T-helper 1 cell (primary cell): ENCODE measurements at regions not wholly inside any gene's neighbourhood (a gene's known extent, or its start where the extent isn't known, plus 50 kb on each side); places are given as distances from the start of the nearest gene placed in this dataset.

Source experiments
- DNase-seq, 5 donors: peaks; one replicate each; pipeline ENCODE4 v3.0.0-alpha.2; 2012 to 2020

DNA sequence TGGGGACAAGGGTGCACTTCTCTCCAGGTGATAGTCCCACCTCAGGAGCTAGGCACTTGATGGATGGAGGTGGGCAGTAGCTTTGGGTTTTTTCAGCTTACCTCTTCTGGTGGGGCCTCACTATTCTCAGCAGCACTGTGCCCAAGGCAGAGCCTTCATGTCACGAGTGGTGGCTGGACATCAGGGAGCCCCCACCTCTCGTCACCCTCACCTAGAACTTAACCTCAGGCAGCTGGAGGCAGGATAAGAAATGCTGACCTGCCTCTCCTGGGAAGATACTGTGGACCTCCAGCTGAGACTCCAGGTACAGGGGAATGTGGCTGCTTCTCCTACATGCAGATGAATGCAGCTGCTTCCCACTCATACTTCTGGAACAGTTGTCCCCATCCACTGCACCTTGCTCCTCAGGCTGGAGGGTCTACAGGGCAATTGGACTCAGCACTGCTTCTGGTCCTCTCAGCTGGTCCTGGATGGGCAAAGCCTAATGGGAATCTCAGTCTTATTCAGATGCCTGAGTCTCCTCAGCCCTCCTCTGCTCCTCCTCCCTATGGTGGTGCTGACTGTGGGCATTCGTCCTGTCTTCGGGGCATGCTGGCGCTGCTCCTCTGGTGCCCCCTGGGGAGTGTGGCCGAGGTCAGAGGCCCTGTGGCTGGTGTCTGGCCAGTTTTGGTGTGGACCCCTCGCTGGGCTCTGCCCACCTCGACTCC is 129.9 kb downstream of the KLF13 start:
- DNase-seq: no peak

DNA sequence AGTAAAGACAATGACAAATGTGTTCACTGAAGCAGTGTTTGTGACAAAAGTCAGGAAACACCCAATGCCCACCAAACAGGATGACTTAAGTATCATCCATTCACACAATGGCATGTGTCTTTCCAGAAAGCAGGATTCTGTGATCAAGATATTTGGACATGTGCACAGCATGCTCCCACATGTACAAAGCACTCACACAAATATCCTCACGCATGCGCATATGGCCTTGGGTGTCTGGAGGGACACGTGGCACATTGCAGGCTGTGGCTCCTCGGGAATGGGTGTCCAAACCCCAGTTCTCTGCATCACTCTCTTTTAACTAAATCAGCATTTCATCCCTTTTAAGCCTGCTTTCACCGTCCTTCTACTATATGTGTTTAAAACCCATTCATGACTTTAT is 130.5 kb downstream of the KLF13 start:
- DNase-seq: no peak

DNA sequence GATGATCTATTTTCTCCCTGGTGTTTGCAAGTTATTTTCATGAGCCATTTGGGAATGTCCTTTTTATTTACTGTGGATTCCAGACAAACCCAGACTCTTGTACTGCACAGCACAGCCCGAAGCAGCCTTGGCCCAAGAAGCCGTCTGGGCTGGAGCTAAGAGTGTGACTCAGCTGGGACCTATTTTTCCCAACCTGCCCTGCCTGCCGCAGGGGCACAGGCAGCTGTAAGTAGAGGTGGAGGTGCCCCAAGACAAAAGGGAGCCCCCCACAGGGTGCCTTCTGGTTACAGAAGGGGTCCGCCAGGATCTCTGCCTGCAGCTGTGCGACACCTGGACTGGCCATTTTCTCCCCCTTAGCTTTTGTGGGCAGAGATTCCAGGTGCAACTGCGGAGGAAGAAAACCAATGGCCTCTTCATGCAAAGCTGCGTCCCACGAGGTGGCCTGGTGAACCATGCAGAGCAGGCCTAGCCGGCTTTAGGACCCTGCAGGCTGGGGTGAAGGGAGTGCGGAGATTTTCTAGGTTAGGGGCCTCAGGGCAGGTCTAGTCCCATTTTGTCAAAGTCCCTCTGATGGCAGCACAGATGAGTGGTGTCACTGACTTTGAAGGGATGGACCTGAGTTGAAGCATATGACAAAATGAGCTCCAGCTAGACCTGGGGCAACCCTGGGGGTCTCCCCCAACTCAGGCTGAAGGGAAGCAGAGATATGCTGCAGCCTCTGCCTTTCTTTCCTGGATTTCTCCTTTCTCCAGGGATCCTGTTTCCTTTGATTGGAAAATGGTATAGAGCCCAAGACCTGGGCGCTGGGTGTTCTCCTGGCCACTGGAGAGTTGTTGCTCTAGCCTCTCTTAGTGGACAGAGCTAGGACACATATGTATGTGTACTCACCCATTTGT is 131.2 kb downstream of the KLF13 start:
- DNase-seq: no peak

DNA sequence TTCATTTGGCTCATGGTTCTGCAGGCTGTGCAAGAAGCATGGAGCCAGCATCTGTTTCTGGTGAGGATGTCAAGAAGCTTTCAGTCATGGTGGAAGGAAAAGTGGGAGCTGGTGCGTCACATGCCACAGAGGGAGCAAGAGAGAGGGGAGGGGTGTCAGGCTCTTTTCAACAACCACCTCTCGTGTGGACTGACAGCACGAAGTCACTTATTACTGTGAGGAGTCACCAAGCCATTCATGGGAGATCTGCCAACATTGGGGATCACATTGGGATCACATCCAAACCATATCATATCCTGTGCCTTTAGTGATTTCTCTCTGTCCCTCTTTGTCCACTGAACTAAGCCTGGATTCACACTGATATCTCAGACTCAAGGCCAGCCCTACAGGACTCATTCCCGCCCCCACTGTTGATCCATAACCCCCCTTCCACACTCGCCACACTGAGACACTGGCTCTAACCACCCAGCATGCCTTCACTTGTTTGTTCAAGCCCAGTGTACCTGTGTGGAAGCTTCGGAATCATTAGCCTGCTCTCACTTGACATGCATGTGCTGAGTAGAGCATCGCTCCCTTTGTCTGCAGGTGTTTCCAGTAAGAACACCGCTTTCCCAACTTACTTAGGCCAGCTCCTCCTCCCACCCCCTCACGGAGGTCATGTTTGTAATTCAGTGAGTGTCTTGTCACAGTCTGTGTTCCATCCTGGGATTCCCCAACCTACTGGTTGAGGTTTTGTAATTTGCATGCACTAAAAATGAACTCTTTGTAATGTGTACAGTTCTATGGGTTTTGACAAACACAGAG is 132.2 kb downstream of the KLF13 start:
- peak in 1 of 5 donors; percentile 26 for DNase-seq

DNA sequence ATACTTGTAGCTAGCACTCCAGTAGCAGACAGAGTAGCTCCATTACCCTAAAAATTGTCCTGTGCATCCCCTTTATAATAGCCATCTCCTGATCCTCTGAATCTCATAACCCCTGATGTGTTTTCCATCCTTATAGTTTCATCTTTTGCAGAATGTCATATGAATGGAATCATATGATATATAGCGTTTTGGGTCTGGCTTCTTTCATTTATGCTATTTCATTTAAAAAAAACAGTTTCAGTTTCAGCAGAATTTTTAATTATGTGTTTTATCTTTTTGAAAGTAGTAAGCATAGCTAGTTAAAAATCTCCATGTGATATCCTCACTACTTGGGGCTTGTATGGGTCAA is 132.7 kb downstream of the KLF13 start:
- no peak for DNase-seq

DNA sequence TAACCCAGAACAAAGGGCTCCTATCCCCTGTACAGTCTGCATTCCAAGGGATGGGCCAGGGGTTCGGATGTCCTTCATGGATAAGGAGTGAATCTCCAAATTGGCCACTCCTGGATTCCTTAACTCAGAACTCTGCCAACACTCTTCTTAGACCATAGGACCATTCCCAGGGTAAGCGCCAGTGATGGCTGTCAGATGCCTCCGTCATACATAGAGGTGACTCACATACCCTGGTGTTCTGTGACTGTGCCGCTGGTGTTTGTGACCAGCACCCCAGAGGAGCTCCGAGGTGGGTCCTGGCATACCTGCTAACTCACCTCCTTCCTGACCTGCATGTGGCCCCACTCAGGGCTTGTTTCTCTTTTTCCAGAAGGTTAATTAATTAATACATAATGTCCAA is 134.7 kb downstream of the KLF13 start:
- DNase-seq: no peak

DNA sequence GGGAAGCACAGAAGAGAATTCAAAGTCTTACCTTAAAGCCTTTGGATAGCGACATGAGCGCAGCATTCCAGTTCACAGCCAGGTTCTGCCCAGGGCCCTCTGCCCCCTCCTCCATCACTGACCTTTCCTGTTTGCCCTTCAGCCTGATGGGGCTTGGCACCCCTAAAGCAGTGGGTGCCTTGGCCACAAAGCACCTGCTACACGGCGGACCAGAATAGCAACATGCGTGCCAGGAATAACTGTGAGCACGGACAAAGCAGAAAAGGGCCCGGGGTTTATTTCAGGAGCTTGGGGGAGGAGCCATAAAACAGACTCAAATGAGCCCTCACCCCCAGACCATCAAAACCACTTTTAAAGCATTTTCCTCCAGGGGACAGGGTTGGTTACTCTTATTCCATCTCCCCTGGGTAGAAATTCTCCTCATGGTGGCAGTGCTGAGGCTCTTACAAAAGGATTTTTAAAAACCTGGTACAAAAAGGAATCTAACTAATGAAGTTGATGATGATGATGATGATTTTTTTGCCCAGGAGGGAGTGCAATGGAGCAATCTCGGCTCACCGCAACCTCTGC is 135.4 kb downstream of the KLF13 start:
- DNase-seq: no peak

DNA sequence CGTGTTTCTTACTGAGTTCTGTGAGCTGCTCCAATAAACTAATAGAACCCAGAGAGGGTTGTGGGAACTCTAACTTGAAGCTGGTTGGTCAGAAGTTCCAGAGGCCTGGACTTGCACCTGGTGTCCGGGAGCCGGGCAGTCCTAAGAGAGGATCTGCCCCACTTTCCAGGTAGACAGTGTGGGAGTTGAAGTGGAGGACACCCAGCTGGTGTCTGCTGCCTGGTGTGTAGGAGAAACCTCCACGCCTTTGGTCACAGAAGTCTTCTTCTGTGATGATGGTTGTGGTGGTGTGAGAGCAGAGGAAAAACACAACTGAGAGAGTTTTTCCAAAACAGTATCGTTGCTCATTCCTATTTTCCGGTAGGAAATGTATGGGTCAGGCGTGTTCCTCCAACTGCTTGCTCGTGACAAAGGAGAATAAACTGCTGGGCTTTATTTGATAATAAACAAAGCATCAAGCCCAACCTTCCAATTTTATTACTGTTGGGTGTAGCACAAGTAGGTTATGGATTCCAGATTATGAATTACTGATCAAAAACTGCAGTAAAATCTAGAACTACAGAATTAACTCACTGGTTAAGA is 137.0 kb downstream of the KLF13 start:
- DNase-seq: no peak

DNA sequence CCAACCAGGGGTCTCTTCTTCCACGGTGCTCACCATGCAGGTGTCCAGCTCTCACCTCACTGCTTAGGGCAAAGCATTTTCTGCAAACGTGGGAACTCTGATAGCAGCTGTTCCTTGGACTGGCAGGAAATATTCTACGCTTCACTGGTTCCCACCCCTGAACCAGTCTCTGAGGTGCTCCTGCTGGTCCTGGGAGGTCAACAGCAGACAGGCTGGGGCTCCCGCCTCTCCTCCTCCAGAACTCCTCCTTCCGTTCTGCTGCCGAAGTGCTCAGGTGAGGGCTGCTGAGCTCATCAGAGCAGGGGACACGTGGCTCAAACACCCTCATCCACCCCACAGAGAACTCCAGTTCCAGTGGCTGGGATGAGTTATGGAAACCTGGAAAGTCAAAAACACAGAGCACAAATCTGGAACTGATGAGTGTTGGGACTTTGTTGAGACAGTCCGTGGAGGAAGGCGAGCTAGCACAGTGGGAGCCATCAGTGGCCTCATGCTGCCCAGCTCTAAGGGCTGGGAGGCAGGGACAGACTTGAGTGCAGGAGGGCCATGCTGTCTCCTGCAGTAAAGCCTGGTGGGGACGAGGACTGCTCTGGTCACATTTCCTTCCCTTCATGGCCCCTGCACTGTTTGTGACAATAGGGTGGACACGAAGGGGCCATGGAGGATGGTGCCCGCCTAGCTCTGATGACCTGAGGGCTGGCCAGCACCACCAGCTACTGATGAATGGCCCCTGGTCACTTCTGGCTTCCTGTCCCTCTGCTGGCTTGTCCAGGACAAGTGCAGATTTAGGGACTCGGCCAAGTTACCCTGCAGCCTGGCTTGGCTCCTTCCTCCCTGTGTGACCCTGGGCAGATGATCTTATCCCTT is 137.8 kb downstream of the KLF13 start:
- DNase-seq: no peak

DNA sequence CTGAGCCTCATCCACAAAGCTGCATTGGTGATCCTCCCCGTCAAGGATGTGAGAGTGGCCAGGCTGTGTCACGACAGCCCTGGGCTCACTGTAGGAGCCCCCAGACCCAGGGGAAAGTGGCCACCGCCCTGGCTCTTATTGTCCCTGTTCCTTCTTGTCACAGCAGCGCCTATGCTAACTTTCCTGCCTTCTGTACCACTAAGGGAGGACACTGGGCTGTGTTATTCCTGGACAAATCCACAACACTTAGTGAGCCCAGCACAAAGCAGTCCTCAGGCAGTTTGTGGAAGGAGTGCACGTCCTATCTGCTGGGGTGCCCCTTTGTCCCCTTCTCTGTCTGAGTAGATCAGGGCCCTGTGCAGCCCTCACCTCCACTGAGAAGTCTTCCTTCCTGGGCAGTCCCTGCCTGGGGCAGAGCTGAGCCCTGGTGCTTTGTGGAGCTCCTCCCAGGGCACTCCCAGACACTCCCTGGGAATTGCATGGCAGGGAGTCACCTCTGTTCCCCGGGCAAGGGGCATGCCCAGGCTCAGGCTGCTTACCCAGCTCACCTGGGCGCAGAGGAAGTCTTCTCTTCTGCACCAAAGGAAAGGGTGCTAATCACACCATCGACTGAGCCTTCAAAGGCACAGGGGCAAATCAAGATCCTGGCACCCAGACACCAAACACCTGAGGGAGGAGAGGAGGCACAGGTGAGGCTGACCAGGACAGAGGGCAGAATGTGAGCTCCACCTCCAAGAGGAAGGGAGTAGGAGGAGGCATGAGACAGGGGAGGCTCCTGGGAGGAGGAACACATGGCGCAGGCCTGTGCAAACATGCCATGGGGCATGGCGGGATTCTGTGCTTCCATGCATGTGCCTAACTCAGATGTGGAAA is 138.7 kb downstream of the KLF13 start:
- no peak for DNase-seq

DNA sequence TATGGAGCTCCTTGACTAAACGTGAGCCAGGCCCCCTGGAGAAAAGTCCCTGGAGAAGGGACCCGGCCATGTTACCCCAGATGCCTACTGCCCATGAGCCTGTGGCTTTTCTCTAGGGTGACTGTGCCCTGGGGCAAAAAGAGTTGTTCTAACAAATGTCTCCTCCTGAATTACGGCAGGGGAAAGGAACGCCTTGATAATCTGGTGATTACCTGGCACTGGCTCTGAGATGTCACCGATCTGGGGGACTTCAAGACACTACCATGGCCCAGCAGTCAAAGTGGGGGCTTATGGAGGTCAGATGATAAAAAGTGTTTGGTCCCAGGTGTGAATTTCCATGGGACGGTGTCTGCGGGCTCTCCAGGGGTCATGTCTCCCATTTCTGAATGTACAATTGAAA is 140.7 kb downstream of the KLF13 start:
- DNase-seq: no peak

DNA sequence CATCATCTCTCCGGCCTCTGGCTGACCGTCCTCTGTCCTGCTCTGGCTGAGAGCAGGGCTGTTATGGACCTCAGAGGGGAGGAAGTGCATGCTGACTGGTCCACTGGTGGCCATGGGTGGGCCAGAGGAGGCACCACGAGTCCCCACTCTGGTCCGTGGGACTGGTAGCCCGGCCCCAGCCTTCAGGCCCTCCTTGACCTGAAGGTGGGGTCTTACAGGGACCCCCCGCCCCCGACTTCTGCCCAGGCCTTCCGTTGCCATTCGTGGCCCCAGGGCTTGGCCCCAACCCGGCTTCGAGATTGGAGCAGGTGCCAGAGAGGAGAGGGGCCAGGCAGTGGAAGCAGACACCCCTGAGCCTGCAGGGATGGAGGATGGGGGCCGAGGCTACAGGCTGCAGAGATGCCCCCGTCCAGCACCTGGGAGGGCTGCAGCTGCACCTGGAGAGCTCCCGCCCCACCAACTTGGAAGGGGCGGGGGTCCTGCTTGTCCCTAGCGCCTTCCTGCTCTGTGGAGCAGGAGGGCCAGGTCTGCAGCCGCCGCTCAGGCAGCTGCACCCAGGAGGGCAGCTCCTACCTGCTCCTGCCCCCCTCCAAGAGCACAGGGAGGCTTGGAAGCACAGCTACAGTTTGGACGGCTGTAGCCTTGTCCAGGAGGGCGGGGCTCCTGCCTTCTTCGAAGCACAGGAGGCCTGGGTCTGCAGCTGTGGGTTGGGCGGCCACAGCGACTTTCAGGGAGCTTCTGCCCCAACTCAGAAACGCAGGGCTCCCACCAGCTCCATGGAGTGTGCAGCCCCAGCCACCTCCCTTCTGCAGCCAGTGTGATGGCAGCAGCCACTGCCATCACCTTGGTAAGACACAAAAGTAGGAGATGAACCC is 142.5 kb downstream of the KLF13 start:
- DNase-seq: no peak

DNA sequence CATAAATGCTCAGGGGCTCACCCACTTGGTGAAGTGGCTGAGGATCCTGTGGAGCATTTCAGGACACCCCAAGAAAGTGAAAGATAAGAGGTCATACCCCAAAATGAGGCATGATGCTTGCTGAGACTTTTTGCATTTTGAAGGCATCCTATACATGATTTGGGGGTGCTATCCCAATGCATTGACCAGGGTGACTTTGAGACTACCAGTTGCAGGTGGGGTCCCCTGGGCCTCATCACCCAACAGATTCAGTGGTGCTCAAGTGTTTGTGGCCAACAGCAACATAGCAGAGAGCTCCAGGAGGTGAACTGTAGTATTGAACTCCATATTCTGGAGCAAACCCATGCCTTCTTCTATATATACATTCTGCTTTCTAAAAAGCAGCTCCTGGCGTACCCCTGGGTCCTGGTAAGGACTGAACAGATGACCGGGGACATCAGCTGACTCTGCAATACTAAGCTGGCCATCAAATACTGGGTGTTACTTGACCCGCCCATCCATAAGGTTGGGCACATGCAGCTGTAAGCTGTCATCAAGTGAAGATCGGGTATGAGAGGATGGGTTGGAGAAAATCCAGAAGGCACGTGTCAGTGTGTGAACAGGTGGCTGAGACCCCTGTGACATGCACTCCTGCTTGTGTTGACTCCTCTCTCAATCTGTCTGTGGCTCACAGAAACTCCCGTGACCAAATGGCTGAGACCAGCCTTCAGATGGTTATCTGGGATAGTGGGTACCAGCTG is 143.3 kb downstream of the KLF13 start:
- DNase-seq: no peak

DNA sequence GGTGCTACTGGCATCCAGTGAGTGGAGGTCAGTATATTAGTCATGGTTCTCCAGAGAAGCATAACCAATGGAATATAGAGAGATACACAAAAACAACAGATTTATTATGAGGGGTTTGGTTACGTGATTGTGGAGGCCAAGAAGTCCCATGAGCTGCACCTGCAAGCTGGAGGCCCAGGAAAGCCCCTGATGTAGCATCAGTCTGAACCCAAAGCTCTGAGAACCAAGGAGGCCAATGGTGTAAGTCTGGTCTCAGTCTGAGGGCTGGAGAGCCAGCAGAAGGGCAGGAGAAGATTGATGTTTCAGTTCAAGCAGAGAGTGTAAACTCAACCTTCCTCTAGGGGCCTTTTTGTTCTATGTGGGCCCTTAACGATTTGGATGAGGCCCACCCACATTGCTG is 144.1 kb downstream of the KLF13 start:
- no peak for DNase-seq

DNA sequence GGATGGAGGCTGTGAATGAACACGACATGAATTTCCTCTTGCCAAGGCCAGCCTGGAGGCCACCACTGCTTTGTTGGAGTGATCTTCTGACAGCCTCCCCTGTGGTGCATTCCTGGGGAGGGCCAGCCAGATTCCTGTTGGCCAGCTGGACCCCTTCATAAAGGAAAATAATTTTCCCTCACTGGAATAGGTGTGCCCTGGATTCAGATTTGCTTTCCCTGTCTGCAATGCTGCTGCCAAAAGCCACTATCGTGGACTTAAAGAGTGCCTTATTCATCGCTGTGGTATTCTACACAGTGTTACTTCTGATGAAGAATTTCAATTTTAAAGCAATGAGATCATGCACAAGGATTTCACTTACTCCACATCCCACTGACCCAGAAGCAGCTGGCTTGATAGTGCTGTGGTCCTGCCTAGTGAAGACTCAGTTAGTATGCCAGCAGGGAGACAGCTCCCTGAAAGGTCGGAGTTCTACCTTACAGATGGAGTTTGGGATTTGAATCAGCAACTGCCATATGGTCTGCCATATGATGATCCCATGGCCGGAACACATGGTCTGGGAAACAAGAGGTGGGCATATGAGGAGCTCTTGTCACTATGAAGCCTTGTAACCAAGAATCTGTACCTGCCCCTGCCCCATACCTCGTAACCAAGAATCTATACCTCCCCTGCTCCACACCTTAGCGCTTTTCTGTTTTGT is 145.2 kb downstream of the KLF13 start:
- DNase-seq: no peak

DNA sequence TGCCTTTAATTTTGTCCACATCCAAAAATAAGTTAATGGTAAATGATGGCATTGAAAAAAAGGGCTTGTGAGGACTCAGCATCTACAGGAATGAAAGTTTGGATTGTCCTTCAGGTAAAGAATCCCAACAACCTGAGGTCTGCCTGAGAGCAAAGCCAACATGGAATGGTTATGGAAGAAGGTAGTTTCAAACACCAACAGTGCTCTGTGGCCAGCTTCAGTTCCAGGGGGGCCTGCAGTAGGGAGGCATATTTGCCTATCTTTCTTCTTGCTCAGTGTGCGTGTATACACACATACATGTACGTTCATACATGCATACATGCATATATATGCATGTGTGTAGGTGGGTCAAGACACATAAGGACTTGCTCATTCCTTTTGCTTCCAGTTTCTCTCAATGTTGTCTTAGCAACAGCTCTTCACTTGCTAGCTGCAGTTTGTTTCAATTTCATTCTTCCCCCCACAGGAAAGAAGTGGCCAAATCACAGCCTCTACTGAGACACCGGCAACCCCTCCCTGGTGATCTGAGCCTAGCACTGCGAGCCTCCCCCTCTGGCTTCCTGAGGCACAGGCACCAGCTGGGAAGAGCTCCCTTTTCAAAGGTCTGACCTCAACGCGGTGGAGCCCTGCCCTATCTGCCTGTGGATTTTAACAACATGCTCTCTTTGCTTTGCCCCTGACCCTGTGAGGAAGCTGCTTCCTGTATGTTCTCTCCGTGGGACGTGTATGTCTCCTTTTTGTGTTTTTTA is 146.2 kb downstream of the KLF13 start:
- peak in 3 of 5 donors; percentile 30 to 82 (median 35) for DNase-seq

DNA sequence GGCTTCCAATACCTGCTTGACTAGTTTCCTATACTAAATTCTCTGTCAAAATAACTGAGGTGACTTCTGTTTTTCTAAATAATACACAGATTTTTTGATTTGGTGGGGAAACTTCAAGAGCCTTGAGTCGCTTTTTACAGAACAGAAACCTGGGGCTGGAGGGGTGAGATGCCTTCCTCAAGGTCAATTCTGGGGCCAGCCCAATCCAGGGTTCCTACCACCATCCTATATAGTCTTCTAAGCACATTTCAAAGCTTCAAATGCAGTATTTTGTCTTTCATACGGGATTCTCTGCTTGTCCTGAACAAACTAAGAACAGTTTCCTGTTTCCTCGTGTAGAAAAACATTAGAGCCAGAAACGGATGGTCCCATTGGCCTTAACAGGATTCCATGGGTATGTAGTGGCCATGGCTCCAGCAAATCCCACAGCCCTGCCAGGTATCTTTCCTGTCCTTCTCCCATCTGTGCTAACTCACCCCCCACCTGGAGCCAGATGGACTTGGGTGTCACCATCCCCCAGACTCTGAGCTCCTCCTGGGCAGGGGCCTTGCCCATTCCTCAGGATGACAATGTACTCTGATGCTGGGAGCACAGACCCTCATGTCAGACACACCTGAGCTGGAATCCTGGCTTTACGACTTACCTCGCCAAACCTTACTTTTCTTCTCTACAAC is 146.9 kb downstream of the KLF13 start:
- DNase-seq: no peak
